GM12878 (cell line): ENCODE measurements at regions not wholly inside any gene's neighbourhood (a gene's known extent, or its start where the extent isn't known, plus 50 kb on each side); places are given as distances from the start of the nearest gene placed in this dataset.

ENCODE experiments used
- ATAC-seq: fragments of 200-7000 bp; cut with Tn5 transposase; 3 replicates; pipeline ENCODE4 v1.9.1; 2020; ENCODE audit warnings: mild to moderate bottlenecking, moderate library complexity
- BruUV-seq: library from RNA; stranded (reverse); fragments of 400-500 nt; replicated peaks from 2 replicates; lab custom pipeline; 2021; lab: Mats Ljungman, UMichigan
- CTCF ChIA-PET: fragments of 300-600 bp; sonication (Branson Sonifier 250); formaldehyde crosslinking; extraction: SDS; loops from one replicate; lab custom pipeline; 2021; ENCODE audit warnings: inconsistent platforms; lab: Yijun Ruan, JAX
- POLR2A ChIA-PET: fragments of 350-600 bp; formaldehyde crosslinking; extraction: SDS; loops from one replicate; lab custom pipeline; 2021; ENCODE audit warnings: inconsistent platforms; lab: Charles Lee
- RAD21 ChIA-PET: fragments of 300-600 bp; sonication (Branson Sonifier 250); formaldehyde crosslinking; loops from one replicate; lab custom pipeline; 2023; ENCODE audit warnings: antibody characterized with exemption; ENCODE audit not compliant: unreplicated experiment; lab: Charles Lee
- SMC1A ChIA-PET: fragments of 300-600 bp; sonication (Branson Sonifier 250); formaldehyde crosslinking; loops from one replicate; lab custom pipeline; 2023; ENCODE audit not compliant: unreplicated experiment, uncharacterized antibody; lab: Charles Lee
- DNase-seq: peaks from one replicate; pipeline ENCODE4 v3.0.0-alpha.2; 2011; ENCODE audit warnings: low read depth, low spot score
- FAIRE-seq: peaks from 3 replicates; lab custom pipeline; 2011; peaks lifted over from hg19 to GRCh38; lab: Jason Lieb, UNC
- H2AFZ ChIP-seq: 2 replicates; pipeline ENCODE4 v1.6.0; 2011; ENCODE audit warnings: low read depth, low read length, control low read depth; ENCODE audit not compliant: control insufficient read depth
- H3K27ac ChIP-seq: 2 replicates; pipeline ENCODE4 v1.5.1; 2011; ENCODE audit warnings: control low read depth; ENCODE audit not compliant: control insufficient read depth, insufficient read depth
- H3K27me3 ChIP-seq, 2 experiments: replicated peaks in 1 of 2; 2 replicates each; pipeline versions ENCODE4 v1.6.0 to v1.6.1; 2011; ENCODE audit warnings: low read length in 1 of 2; ENCODE audit not compliant: control insufficient read depth in 2 of 2, insufficient read depth in 2 of 2
- H3K36me3 ChIP-seq, 2 experiments: 2 replicates each; pipeline ENCODE4 v1.5.1; 2011; ENCODE audit warnings: low read length in 1 of 2; ENCODE audit not compliant: control insufficient read depth in 2 of 2, insufficient read depth in 2 of 2
- H3K4me1 ChIP-seq: 2 replicates; pipeline ENCODE4 v1.6.1; 2011; ENCODE audit warnings: mild to moderate bottlenecking, low read length, moderate library complexity, mixed read lengths; ENCODE audit not compliant: control insufficient read depth, insufficient read depth
- H3K4me2 ChIP-seq: 2 replicates; pipeline ENCODE4 v1.6.0; 2011; ENCODE audit warnings: control low read depth; ENCODE audit not compliant: control insufficient read depth, insufficient read depth
- H3K4me3 ChIP-seq: fragments of 200-600 bp; sonication (generic); 2 replicates; pipeline ENCODE4 v1.5.1; 2016
- H3K79me2 ChIP-seq: 2 replicates; pipeline ENCODE4 v1.6.0; 2011; ENCODE audit warnings: low read length; ENCODE audit not compliant: control insufficient read depth, insufficient read depth
- H3K9ac ChIP-seq: 2 replicates; pipeline ENCODE4 v1.8.0; 2011; ENCODE audit warnings: low read length, control low read depth, mixed read lengths; ENCODE audit not compliant: control insufficient read depth, insufficient read depth
- H3K9me3 ChIP-seq: replicated peaks from 3 replicates; pipeline ENCODE4 v1.5.1; 2011; ENCODE audit warnings: mild to moderate bottlenecking, low read length; ENCODE audit not compliant: control insufficient read depth, insufficient read depth
- H4K20me1 ChIP-seq: 2 replicates; pipeline ENCODE4 v1.6.0; 2011; ENCODE audit not compliant: control insufficient read depth, insufficient read depth
- ATF7 ChIP-seq: fragments of 450-650 bp; IDR thresholded peaks from 2 replicates; pipeline ENCODE4 v1.6.1; 2016; ENCODE audit warnings: low read depth, mild to moderate bottlenecking
- CHD4 ChIP-seq: fragments of 200-600 bp; sonication (generic); IDR thresholded peaks from 2 replicates; pipeline ENCODE4 v1.6.1; 2016; ENCODE audit warnings: mild to moderate bottlenecking
- E4F1 ChIP-seq: fragments of 450-650 bp; IDR thresholded peaks from 2 replicates; pipeline ENCODE4 v1.6.1; 2018; ENCODE audit warnings: borderline replicate concordance, mild to moderate bottlenecking; ENCODE audit not compliant: partially characterized antibody
- EGR1 ChIP-seq, 2 experiments: IDR thresholded peaks; 1 replicate in 1 of 2; 2 replicates in 1 of 2; pipeline ENCODE4 v1.6.1; 2011 to 2012; ENCODE audit warnings: low read depth in 2 of 2, low read length in 2 of 2, borderline replicate concordance in 1 of 2, mild to moderate bottlenecking in 1 of 2, moderate library complexity in 1 of 2
- IKZF1 ChIP-seq: fragments of 450-650 bp; conservative IDR thresholded peaks from 2 replicates; pipeline ENCODE4 v1.6.1; 2017; ENCODE audit warnings: antibody characterized with exemption, mild to moderate bottlenecking
- IKZF2 ChIP-seq, 2 experiments: fragments of 450-650 bp; IDR thresholded peaks; 2 replicates each; pipeline ENCODE4 v1.6.1; 2017; ENCODE audit warnings: mild to moderate bottlenecking in 2 of 2, moderate library complexity in 2 of 2
- KLF5 ChIP-seq: fragments of 450-650 bp; IDR thresholded peaks from 2 replicates; pipeline ENCODE4 v1.6.1; 2014; ENCODE audit warnings: mild to moderate bottlenecking; ENCODE audit not compliant: partially characterized antibody
- PAX5 ChIP-seq: IDR thresholded peaks from 2 replicates; pipeline ENCODE4 v1.6.1; 2011; ENCODE audit warnings: low read depth, low read length, borderline replicate concordance
- REST ChIP-seq: IDR thresholded peaks from 2 replicates; pipeline ENCODE4 v1.6.1; 2012; ENCODE audit warnings: mild to moderate bottlenecking, low read depth, low read length
- SREBF1 ChIP-seq: IDR thresholded peaks from 2 replicates; pipeline ENCODE4 v1.6.1; 2012; ENCODE audit warnings: mild to moderate bottlenecking, low read length
- TARDBP ChIP-seq: IDR thresholded peaks from 2 replicates; pipeline ENCODE4 v1.6.1; 2016; ENCODE audit warnings: borderline replicate concordance
- ZSCAN29 ChIP-seq: fragments of 450-650 bp; IDR thresholded peaks from 2 replicates; pipeline ENCODE4 v1.6.1; 2017; ENCODE audit warnings: mild to moderate bottlenecking, moderate library complexity
- WGBS: methylation state at CpG from one replicate; pipeline ENCODE4 v1.1.6; 2016; ENCODE audit warnings: low lambda C conversion rate; ENCODE audit not compliant: insufficient replicate concordance, insufficient coverage; ENCODE audit errors: missing lambda C conversion rate; 5-methylcytosine and 5-hydroxymethylcytosine counted together
- in situ Hi-C: fragments of 300-500 bp; cut with MboI; formaldehyde crosslinking; loops from 9 replicates; pipeline ENCODE4 v1.14.3; 2018; ENCODE audit warnings: mixed read lengths
- intact Hi-C: fragments of 100-400 bp; cut with micrococcal nuclease; formaldehyde crosslinking; loops from one replicate; pipeline ENCODE4 v1.14.2; 2022; ENCODE audit not compliant: unreplicated experiment

GRCh38 chr6:168130697-168131371 lies 51.8 kb upstream of the FRMD1 start:
- CTCF ChIA-PET = no interaction called here
- no peak overlapping the region for H3K9ac ChIP-seq
- FAIRE-seq = no peak
- no peaks in the 10 kb centered on the region; a peak in 1 of 4 replicates for H3K27me3 ChIP-seq
- no peaks in the 10 kb centered on the region for H3K36me3 ChIP-seq
- in situ Hi-C loops = no loop called here
- SMC1A ChIA-PET = no interaction called here
- TF ChIP-seq E4F1 = no peak
- H3K9me3 ChIP-seq = no peaks in the 10 kb centered on the region
- 15% methylated on average over 14 of the region's 14 CpGs for WGBS
- no peak overlapping the region for H3K4me2 ChIP-seq
- H2AFZ ChIP-seq = no peak overlapping the region
- DNase-seq = no peak
- H4K20me1 ChIP-seq = no peaks in the 10 kb centered on the region
- H3K27ac ChIP-seq = no peak overlapping the region
- H3K4me1 ChIP-seq = no peaks in the 10 kb centered on the region
- intact Hi-C loops = no loop called here
- no peak for ATAC-seq
- POLR2A ChIA-PET = no interaction called here
- BruUV-seq = no TSS peak
- RAD21 ChIA-PET = no interaction called here
- H3K79me2 ChIP-seq = no peaks in the 10 kb centered on the region
- no peak overlapping the region for H3K4me3 ChIP-seq

GRCh38 chr6:168130168-168130696 lies 51.2 kb upstream of the FRMD1 start:
- FAIRE-seq (no peak), ATAC-seq (no peak), DNase-seq (no peak)
- Histone ChIP-seq H3K4me2 (no peak overlapping the region), H2AFZ (no peak overlapping the region), H3K27me3 (no peaks in the 10 kb centered on the region; a peak in 1 of 4 replicates), H3K27ac (no peak overlapping the region), H3K79me2 (no peaks in the 10 kb centered on the region), H4K20me1 (no peaks in the 10 kb centered on the region), H3K9me3 (no peaks in the 10 kb centered on the region), H3K36me3 (no peaks in the 10 kb centered on the region), H3K4me3 (no peak overlapping the region), H3K4me1 (no peaks in the 10 kb centered on the region), H3K9ac (no peak overlapping the region)
- RAD21 ChIA-PET = no interaction called here
- BruUV-seq = no TSS peak
- 55% methylated on average over 18 of the region's 18 CpGs for WGBS
- in situ Hi-C loops = no loop called here
- POLR2A ChIA-PET = no interaction called here
- intact Hi-C loops = no loop called here
- CTCF ChIA-PET = no interaction called here
- SMC1A ChIA-PET = no interaction called here
- TF ChIP-seq REST (no peak), SREBF1 (no peak), IKZF2 (IDR thresholded peaks at IDR 0.05) (no peak), ATF7 (no peak), IKZF1 (no peak), PAX5 (no peak), KLF5 (no peak), ZSCAN29 (no peak), EGR1 (IDR thresholded peaks at IDR 0.05; ENCODE audit: borderline replicate concordance in 1 of 2, low read depth in 2 of 2, low read length in 2 of 2) (no peak), CHD4 (no peak), TARDBP (no peak)
